ENCODE measurements at regions not wholly inside any gene's neighbourhood (a gene's known extent, or its start where the extent isn't known, plus 50 kb on each side); places are given as distances from the start of the nearest gene placed in this dataset.

GRCh38 chr9:117551171-117551570 is 136.3 kb upstream of the ASTN2 start (continued):
- no peak for TF ChIP-seq HDAC2 (IDR thresholded peaks at IDR 0.05; ENCODE audit: borderline replicate concordance in 1 of 2, low read depth in 2 of 2, low read length in 2 of 2)
- no peak for TF ChIP-seq JUN (IDR thresholded peaks at IDR 0.05; ENCODE audit: low read depth, low read length)
- TF ChIP-seq CHD7 (IDR thresholded peaks at IDR 0.05; ENCODE audit: insufficient replicate concordance, low read length): no peak
